ENCODE measurements at regions not wholly inside any gene's neighbourhood (a gene's known extent, or its start where the extent isn't known, plus 50 kb on each side); places are given as distances from the start of the nearest gene placed in this dataset.

DNA sequence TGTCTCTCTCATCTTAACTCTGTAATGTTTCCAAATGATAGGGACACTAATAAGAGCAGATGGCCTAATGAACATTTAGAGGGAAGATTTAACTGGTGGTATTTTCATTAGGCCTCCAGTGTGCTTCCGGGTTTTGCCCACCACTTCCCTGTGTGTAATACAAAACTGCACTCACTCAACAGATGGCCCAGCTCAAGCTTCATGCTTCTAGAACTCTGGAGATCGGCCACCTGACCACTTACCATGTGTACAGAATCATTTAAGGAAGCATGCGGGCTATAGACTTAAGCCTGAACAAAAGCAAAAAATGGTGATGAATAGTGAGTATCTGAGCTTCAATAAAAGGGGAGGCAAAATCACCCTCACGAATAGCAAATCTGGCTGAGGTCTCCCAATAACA is 89.3 kb downstream of the SH2D1A start:
- H2AFZ ChIP-seq (ENCODE audit: low read length) = no peak overlapping the region
- H3K79me1 ChIP-seq (ENCODE audit: low read depth, low read length) = no peaks in the 10 kb centered on the region
- POLR2A ChIA-PET (ENCODE audit: partially characterized antibody) = no interaction called here
- CTCF ChIA-PET (ENCODE audit: partially characterized antibody) = no interaction called here
- no peak overlapping the region for H2BK5ac ChIP-seq (ENCODE audit: low read depth, low read length)
- no peak overlapping the region for H2BK12ac ChIP-seq (ENCODE audit: low read depth, low read length)
- DNase-seq (ENCODE audit: low read depth in 1 of 2, low spot score in 2 of 2) = no peak
- WGBS, 2 experiments (ENCODE audit: extremely low coverage in 1 of 2, insufficient coverage in 1 of 2, insufficient read length in 1 of 2, insufficient replicate concordance in 2 of 2, low coverage in 1 of 2, low lambda C conversion rate in 2 of 2, missing lambda C conversion rate in 1 of 2) = 88% methylated on average over 4 of the region's 4 CpGs; no CpG with 5 or more reads in 1 of the 2 experiments
- no peaks in the 10 kb centered on the region for H3K79me2 ChIP-seq (ENCODE audit: control insufficient read depth in 1 of 2, insufficient read depth in 2 of 2, low read length in 2 of 2)
- H2BK15ac ChIP-seq (ENCODE audit: low read length) = no peak overlapping the region
- no peaks in the 10 kb centered on the region for H3K36me3 ChIP-seq (ENCODE audit: control insufficient read depth in 2 of 4, insufficient read depth in 4 of 4, low read length in 3 of 4)
- no peak overlapping the region for H2AK5ac ChIP-seq (ENCODE audit: low read depth, low read length)
- H3K4me1 ChIP-seq (replicated peaks in 1 of 4; ENCODE audit: control insufficient read depth in 3 of 4, insufficient read depth in 4 of 4, low read length in 3 of 4) = no peaks in the 10 kb centered on the region
- no peak overlapping the region for H4K8ac ChIP-seq (ENCODE audit: extremely low read depth, insufficient read depth, low read length)
- no peak overlapping the region for H3K4ac ChIP-seq (replicated peaks; ENCODE audit: insufficient read length, low read depth, low read length)
- no peak overlapping the region for H3K56ac ChIP-seq (replicated peaks; ENCODE audit: insufficient read length, low read depth, low read length)
- H3K4me3 ChIP-seq (ENCODE audit: extremely low read depth in 1 of 4, insufficient read depth in 2 of 4, low read depth in 3 of 4, low read length in 4 of 4) = no peak overlapping the region
- no peak overlapping the region for H3K14ac ChIP-seq (ENCODE audit: insufficient read length)
- no peaks in the 10 kb centered on the region for H4K20me1 ChIP-seq (replicated peaks in 1 of 2; ENCODE audit: control insufficient read depth in 1 of 2, insufficient read depth in 2 of 2, low read length in 2 of 2)
- FAIRE-seq = no peak
- no peak overlapping the region for H2BK120ac ChIP-seq (replicated peaks; ENCODE audit: low read depth, low read length)
- no peak overlapping the region for H3K4me2 ChIP-seq (ENCODE audit: insufficient read depth in 1 of 2, low read depth in 2 of 2, low read length in 2 of 2)
- TF ChIP-seq CHD1 (IDR thresholded peaks at IDR 0.05; ENCODE audit: low read depth, low read length) = no peak
- TF ChIP-seq TAF7 (optimal IDR thresholded peaks at IDR 0.05; ENCODE audit: borderline replicate concordance, low read depth, low read length) = no peak
- no peak for TF ChIP-seq SP2 (IDR thresholded peaks at IDR 0.05; ENCODE audit: low read length)
- TF ChIP-seq TEAD4 (IDR thresholded peaks at IDR 0.05; ENCODE audit: low read depth, low read length) = no peak
- no peak overlapping the region for H2BK20ac ChIP-seq (ENCODE audit: low read length)
- H3K23me2 ChIP-seq (ENCODE audit: low read depth, low read length) = no peaks in the 10 kb centered on the region
- no peaks in the 10 kb centered on the region for H3K9me3 ChIP-seq (ENCODE audit: insufficient read depth in 2 of 2, low read depth in 1 of 2, low read length in 1 of 2)
- H3K9ac ChIP-seq (replicated peaks in 1 of 4; ENCODE audit: extremely low read depth in 1 of 4, low read depth in 3 of 4, low read length in 3 of 4) = no peak overlapping the region
- no peak overlapping the region for H4K5ac ChIP-seq (ENCODE audit: insufficient read length, low read depth, low read length)
- no peak overlapping the region for H3K18ac ChIP-seq (ENCODE audit: extremely low read depth, low read length)
- no peaks in the 10 kb centered on the region for H3K27me3 ChIP-seq (replicated peaks in 1 of 4; ENCODE audit: control insufficient read depth in 3 of 4, extremely low read depth in 1 of 4, insufficient read depth in 3 of 4, low read length in 3 of 4)
- no peak overlapping the region for H4K91ac ChIP-seq (replicated peaks; ENCODE audit: insufficient read length, low read length)
- no peak overlapping the region for H3K27ac ChIP-seq (ENCODE audit: low read depth, low read length)
- H3K23ac ChIP-seq (ENCODE audit: insufficient read length) = no peak overlapping the region

All from H1 (cell line).